ENCODE measurements at regions not wholly inside any gene's neighbourhood (a gene's known extent, or its start where the extent isn't known, plus 50 kb on each side); places are given as distances from the start of the nearest gene placed in this dataset.
"Not testable (repeated sequence)": the region's sequence is repeated elsewhere in the genome, so short reads cannot be mapped to it uniquely, and the experiment has no call there.

DNA sequence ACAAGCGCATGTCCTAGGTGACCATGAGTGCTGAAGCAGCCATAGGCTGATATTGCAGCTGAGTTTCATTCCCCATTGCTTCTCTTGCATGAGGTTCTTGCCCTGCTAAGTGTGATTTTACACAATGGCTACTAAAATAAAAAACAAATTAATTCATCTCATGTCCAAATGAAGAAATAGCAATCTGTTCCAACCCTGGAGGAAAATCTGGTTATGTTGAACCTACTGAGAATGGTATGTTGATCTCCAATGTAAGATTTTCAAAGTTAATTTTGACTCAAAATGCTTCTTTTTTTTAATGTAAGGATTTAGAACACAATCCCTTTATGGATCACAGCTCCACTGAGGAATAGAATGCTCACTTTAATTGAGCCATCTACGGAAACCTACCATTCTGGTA, 254.2 kb upstream of the CRBN start:
- H3K27ac ChIP-seq = no peak overlapping the region

DNA sequence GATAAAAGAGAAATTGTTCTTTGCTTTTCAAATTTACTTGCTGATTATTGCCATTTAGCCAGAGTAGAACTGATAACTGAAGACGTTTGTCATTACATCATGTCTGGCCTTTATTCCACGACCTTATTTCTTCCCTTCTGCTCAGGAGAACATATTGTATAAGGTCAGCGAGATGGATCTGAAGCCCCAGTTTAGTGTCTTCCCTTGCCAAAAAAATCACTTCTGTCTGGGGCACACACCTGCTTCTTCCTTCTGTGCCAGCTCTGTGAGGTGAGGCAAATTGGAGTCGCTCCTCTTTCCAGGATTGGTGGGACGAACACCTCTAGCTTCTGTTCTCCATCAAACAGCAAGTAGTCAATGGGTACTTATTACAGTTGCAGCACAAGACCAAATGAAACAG, 250.3 kb upstream of the CRBN start:
- H3K27ac ChIP-seq = no peak overlapping the region
- TF ChIP-seq ZFX (IDR thresholded peaks at IDR 0.05) = no peak
- TF ChIP-seq, protein P1, sequence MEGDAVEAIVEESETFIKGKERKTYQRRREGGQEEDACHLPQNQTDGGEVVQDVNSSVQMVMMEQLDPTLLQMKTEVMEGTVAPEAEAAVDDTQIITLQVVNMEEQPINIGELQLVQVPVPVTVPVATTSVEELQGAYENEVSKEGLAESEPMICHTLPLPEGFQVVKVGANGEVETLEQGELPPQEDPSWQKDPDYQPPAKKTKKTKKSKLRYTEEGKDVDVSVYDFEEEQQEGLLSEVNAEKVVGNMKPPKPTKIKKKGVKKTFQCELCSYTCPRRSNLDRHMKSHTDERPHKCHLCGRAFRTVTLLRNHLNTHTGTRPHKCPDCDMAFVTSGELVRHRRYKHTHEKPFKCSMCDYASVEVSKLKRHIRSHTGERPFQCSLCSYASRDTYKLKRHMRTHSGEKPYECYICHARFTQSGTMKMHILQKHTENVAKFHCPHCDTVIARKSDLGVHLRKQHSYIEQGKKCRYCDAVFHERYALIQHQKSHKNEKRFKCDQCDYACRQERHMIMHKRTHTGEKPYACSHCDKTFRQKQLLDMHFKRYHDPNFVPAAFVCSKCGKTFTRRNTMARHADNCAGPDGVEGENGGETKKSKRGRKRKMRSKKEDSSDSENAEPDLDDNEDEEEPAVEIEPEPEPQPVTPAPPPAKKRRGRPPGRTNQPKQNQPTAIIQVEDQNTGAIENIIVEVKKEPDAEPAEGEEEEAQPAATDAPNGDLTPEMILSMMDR (conservative IDR thresholded peaks at IDR 0.05) = no peak

More for the DNA sequence above, 254.2 kb upstream of the CRBN start:
- TF ChIP-seq ZFX (IDR thresholded peaks at IDR 0.05) = no peak
- TF ChIP-seq, protein P1 (conservative IDR thresholded peaks at IDR 0.05) = no peak

DNA sequence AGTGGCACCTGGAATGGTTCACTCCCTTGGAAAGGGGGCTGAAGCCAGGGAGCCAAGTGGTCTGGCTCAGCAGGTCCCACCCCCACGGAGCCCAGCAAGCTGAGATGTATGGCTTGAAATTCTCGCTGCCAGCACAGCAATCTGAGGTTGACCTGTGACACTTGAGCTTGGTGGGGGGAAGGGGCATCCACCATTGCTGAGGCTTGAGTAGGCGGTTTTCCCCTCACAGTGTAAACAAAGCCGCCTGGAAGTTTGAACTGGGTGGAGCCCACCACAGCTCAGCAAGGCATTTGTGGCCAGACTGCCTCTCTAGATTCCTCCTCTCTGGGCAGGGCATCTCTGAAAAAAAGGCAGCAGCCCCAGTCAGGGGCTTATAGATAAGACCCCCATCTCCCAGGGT, 228.2 kb upstream of the CRBN start:
- H3K27ac ChIP-seq = not testable (repeated sequence)

DNA sequence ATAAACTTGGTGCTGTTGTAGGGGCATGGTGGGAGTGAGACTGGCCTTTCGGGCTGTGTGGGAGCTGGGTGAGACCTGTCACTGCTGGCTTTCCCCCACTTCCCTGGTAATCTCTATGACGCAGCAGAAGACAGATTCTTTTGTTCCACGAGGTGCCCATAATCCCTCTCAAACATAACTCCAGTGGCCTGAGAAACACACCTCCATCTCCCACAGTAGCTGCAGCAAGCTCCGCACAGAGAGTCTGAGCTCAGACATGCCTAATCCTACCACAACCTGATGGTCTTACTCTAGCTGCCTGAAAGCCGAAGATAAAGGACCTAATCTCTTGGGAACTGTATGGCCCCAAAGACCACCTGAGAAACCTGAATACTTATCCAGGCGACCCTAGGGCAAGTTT, 225.6 kb upstream of the CRBN start:
- H3K27ac ChIP-seq = no peak overlapping the region
- TF ChIP-seq, protein P1 (conservative IDR thresholded peaks at IDR 0.05) = no peak

DNA sequence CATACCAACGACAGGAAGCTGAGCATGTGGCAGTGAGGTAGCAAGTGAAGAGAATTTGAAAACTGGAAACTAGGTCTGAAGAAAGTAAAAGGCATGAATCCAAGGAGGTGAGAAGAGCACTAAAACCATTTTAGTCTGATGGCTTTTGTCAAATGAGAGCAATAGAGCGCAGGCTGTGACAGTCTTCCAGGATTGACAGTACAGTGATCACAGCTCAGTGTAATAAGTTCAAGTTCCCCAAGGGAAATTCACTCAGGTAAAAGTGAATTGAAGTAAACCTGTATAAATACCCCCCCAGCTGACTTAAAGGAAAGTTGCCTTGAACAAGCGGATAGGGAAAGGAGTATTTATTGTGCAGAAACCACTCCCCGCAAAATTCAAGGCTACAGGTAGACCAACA, 224.2 kb upstream of the CRBN start:
- no peak overlapping the region for H3K27ac ChIP-seq
- TF ChIP-seq ZFX (IDR thresholded peaks at IDR 0.05) = no peak
- TF ChIP-seq, protein P1 (conservative IDR thresholded peaks at IDR 0.05) = no peak

DNA sequence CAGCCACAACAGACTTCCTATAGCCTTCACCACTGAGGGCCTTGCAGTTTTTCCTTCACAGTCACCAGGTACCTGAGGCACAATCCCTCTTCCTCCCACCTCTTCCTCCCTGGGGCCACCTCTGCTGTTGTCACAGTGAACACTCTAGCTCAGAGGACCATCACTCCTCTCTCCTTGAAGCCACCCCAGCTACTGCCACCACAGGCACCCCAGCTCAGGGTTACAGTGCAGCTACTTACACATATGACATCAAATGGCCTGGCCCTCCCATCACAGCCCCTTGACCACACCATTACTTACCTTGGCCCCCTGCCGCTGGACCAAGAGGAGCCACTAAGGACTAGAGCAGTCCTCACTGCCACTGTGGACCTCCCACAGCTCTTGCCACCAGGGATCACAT, 213.5 kb upstream of the CRBN start:
- no peak for TF ChIP-seq ZFX (IDR thresholded peaks at IDR 0.05)
- TF ChIP-seq, protein P1 (conservative IDR thresholded peaks at IDR 0.05) = no peak
- no peak overlapping the region for H3K27ac ChIP-seq

DNA sequence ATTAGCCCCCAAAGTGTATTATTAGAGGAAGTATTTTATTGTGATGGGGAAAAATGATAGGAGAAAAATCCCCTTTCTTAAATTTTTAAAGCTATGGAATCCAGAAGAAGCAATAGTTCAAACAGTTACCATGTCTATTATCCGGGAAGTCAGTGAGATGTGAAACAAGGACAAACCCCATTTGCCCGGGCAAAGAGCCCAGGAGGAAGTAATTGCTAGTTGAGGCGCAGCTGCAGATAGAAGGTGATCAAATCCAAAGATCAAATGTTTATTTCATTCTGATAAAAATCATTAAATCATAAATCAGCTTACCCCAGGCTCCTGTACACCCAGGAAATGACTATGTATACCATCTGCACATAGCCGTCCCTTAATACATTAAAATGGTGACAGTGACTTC, 204.0 kb upstream of the CRBN start:
- TF ChIP-seq, protein P1 (conservative IDR thresholded peaks at IDR 0.05) = no peak
- no peak for TF ChIP-seq ZFX (IDR thresholded peaks at IDR 0.05)
- H3K27ac ChIP-seq = no peak overlapping the region

DNA sequence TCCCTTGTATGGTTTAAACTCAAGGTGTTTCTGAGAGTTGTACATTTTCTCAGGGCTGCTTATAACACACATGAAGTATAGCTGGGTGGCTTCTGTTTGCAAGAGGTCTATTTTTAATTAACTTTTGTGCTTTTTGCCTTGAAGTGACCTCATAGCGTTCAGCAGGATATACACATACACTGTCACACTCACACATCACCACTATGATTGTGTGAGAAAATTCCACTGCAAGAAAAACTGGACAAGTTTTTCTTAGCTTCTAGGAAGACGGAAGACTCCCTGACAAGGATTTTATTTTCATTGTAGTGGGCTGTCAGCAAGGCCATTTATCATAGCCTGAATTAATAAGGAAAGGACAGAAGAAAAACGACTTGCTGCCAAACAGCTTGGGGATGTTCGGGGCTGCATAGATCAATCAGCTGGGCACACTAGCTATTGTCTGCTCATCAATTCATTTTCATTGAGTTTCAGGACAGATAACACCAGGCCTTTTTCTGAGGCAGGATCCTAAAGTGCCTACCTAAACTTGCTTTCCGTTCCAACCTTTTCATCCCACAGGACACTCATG, 192.8 kb upstream of the CRBN start:
- no peak overlapping the region for H3K27ac ChIP-seq
- TF ChIP-seq, protein P1 (conservative IDR thresholded peaks at IDR 0.05) = no peak

All from C4-2B (cell line).